Forelimb muscle (tissue), 1 donor: ENCODE measurements at regions not wholly inside any gene's neighbourhood (a gene's known extent, or its start where the extent isn't known, plus 50 kb on each side); places are given as distances from the start of the nearest gene placed in this dataset.
"Not testable (repeated sequence)": the region's sequence is repeated elsewhere in the genome, so short reads cannot be mapped to it uniquely, and the experiment has no call there.

Experiments
- DNase-seq: peaks from one replicate; pipeline ENCODE4 v3.0.0-alpha.2; 2013; ENCODE audit warnings: low read depth

DNA sequence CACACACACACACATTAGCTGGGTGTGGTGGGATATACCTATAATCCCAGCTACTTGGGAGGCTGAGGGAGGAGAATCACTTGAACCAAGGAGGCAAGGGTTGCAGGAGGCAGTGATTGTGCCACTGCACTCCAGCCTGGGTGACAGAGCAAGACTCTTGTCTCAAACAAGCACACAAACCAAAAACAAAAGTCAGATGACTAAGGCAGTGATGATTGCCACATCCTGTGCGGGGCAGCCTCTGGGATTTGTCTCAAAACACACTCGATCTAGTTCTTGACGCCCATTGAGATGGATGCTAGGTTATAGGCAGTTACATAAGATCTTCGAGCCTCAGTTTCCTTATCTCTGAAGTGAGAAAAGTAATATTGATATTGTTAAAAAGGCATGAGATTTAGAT, 57.8 kb upstream of the NBPF8 start:
- not testable (repeated sequence) for DNase-seq

DNA sequence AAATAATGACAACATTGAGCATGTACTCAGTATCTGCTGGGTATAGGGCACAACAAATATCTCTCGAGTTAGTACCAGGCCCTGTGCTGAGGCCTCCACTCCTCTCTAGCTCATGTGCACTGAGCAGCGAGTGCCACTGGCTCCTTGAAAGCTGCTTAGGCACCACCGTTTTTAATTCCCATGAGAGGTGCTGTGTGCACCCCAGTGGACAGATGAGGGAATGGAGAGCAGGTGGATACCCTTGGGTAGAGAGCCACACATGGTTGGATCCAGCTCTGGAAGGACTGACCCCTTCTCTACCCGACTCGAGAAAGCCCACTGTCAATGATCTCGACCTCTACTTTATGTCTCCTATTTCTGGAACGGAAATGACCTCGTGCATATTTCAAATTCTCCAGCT, 58.7 kb upstream of the NBPF8 start:
- not testable (repeated sequence) for DNase-seq

GRCh38 chr1:120354618-120355184, 60.1 kb upstream of the NBPF8 start:
- DNase-seq = peak; percentile 17

GRCh38 chr1:120342231-120343073, 72.4 kb upstream of the NBPF8 start:
- DNase-seq = not testable (repeated sequence)

- DNase-seq = peak; percentile 44
Observed at GRCh38 chr1:120341756-120342155, 73.1 kb upstream of the NBPF8 start.

DNA sequence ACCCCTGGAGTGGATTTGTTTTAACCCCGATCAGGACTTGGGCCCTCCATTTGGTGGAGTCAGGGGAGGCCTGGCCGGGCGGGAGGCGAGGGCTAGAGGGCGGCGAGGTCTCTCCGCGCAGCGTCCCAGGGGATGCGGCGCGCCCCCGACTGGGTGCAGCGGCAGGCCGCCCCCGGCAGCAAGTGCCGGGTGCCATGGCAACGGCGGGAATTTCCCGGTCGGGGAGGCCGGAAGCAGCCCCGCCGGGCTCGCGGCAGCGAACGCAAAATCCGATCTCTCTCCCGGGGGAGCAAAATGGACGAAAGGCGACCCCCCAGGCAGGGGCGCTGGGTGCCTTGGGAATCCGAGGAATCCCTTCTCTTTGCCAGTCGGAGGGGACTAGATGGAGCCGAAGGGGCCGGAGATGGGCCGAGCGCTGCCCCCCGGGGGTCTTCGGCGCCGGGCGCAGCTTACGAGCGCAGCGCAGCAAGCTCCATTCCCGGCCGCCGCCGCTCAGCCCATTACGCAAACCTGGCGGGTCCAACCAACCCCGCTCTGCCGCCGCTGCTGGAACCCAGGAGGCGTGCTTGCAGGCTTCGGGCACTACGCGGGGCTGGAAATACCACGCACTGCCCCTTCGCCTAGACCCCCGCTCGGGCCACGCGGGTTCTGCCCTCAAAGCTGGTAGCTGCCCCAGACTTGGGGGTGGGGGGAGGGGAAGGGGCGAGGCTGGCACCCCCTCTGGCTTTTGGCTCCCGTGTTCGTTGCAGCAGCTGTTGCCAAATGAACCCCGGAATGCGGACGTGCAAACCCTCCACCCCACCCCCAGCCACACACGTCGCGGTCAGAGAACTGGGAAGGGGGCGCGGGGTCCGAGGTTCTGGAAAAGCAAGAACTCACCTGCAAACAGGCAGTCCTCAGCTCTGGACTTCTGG, 73.7 kb upstream of the NBPF8 start:
- DNase-seq = not testable (repeated sequence)

GRCh38 chr1:120315738-120316137, 99.1 kb upstream of the NBPF8 start:
- DNase-seq = not testable (repeated sequence)

DNA sequence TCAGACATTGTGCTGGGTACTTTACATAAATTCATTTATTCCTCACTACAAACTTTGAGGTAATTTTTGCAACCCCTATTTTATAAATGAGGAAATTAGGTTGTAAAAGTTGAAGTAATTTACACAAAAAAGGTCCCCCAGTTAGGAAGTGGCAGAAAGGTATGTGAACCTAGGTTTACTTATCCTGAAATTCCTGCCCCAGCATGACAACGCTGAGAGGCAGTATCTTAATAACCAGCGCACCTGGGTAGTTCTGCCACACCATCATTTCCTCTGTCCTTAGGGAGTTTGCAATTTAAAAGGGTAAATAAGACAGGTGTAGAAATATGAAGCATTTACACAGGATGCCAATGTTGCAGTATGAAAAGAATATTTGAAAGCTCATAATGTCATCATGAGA, 102.9 kb upstream of the NBPF8 start:
- not testable (repeated sequence) for DNase-seq

DNA sequence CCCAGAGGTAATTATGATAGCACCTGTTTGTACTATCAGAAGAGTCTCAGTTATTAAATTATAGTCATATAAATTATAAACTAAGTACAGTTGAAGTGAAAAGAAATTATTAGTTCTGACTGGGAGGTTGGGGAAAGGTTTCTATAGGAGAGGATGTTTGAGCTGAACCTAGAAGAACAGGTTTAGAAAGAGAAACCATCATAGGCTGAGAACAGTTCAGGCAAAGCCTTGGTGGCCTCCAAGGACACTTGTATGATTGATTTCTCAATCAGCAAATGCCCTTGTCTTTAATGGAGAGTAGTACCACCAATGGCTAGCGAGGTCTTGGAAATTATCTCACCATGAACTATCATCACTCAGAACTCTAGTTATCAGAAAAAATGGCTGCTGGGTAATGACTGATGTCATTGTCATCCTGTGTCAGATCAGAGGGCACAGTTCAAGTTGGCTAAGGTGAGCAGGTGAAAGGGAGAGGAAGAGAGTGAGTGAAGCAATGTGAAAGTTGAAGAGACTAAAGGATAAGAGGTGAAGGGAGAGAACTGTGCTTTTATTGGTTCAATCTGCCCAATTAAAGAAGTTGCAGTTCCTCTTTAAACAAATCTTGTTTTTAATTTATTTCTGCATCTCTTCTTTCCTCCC, 105.8 kb upstream of the NBPF8 start:
- not testable (repeated sequence) for DNase-seq

GRCh38 chr1:120305046-120305445, 109.8 kb upstream of the NBPF8 start:
- not testable (repeated sequence) for DNase-seq

- DNase-seq = not testable (repeated sequence)
Observed at GRCh38 chr1:120304341-120304740, 110.5 kb upstream of the NBPF8 start.

GRCh38 chr1:120299433-120300057, 115.3 kb upstream of the NBPF8 start:
- not testable (repeated sequence) for DNase-seq

- not testable (repeated sequence) for DNase-seq
Observed at GRCh38 chr1:120298487-120298886, 116.3 kb upstream of the NBPF8 start.

DNA sequence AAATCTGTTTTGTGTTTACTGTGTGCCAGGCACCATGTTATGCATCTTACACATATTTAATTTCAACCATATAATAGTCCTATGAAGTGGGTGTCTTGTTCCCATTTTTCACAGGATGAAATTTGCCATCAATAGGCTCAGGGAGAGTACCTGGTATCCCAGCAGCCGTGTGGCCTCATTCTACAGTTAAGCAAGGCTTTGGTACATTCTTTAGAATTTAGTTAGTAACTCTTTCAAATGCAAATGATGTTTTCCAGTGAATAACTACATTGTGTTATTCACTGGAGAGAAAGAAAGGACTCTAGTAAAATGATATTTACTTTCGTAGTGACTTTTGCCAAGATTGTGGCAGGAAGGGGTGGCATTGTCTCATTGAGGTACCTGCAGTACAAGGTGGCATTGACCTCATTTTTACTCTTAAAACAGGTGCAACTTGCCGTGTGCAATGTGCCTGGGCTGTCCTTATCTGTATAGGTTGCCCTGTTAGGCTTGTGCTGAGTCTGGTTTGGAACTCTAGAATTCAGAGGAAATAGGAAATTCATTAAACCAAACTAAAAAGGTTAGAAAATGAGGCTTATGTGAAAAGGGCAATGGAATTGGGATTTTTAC, 117.4 kb upstream of the NBPF8 start:
- not testable (repeated sequence) for DNase-seq

GRCh38 chr1:120290105-120290504, 113.8 kb upstream of the SEC22B start:
- not testable (repeated sequence) for DNase-seq

DNA sequence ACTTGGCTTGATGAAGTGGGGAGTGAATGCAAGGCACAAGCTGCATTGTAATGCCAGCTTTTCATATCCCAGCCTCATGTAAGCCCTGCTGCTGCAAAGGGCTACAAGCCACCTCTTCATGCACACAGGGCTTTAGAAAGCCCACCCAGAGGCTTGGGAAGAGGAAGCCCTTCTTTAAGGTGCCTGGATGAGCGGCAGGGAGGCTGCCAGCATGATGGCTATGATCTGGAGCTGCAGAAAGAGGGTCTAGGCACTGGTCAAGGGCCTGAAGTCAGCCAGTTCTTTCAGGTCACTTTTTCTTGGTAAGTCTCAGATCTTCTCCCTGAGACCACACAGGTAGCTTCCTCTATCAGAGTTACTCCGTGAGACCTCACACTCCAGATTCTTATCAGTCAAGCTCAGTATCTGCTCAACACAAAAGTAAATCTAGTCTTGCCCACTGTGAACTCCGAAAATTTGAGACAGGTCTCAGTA, 113.3 kb upstream of the SEC22B start:
- not testable (repeated sequence) for DNase-seq

- DNase-seq = not testable (repeated sequence)
Observed at GRCh38 chr1:120288814-120289600, 112.7 kb upstream of the SEC22B start.

- not testable (repeated sequence) for DNase-seq
Observed at GRCh38 chr1:120288167-120288566, 111.8 kb upstream of the SEC22B start.

DNA sequence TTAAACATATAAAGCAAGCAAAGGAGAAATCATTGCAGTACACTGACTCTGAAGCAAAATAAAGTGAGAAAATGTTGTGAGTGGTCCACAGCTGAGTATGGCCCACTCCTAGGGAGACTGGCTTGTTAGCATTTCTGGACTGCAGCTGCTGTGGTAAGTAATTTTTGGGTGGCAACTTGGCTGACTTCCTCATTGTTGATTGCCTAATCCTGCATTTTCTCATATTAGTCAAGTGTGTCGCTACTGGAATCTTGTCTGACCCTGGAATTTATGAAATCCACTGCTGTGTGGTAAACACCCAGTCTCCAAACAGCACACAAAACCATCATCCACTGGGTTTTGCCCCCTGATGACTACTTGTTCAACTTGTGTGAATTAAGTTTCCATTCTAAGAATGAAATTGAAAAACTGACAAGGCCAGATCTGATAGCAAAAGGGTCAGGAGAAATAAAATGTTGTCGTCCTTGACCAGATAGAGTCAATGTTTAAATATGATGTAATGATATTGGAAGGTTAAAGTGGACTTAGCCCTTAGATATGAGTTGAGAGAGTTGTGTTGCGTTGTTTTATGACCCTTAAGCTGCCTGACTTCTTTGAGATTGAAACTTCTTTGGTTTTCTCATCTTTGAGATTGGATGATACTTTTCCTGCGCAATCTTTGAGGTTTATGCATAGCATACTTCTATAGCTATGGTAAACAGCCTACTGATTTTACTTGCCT, 106.6 kb upstream of the SEC22B start:
- not testable (repeated sequence) for DNase-seq
